ENCODE measurements at regions not wholly inside any gene's neighbourhood (a gene's known extent, or its start where the extent isn't known, plus 50 kb on each side); places are given as distances from the start of the nearest gene placed in this dataset.

DNA sequence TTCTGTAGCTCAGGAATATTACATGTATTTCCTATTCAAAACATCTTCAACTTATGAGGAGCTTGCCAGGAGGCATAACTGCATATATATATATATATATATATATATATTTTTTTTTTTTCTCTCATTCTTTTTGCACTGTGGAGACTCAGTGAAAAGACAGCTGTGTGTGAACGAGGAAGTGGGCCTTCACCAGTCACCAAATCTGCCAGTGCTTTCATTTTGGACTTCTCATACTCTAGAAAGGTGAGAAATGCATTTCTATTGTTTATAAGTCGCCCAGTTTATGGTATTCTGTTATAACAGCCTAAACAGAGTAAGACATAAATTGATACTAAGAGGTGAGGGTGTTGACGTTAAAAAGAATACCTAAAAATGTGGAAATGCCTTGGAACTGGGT is 710.6 kb downstream of the TRAM1L1 start:
- TF ChIP-seq POLR2A (IDR thresholded peaks at IDR 0.05), result no peak
- TF ChIP-seq, protein P1, sequence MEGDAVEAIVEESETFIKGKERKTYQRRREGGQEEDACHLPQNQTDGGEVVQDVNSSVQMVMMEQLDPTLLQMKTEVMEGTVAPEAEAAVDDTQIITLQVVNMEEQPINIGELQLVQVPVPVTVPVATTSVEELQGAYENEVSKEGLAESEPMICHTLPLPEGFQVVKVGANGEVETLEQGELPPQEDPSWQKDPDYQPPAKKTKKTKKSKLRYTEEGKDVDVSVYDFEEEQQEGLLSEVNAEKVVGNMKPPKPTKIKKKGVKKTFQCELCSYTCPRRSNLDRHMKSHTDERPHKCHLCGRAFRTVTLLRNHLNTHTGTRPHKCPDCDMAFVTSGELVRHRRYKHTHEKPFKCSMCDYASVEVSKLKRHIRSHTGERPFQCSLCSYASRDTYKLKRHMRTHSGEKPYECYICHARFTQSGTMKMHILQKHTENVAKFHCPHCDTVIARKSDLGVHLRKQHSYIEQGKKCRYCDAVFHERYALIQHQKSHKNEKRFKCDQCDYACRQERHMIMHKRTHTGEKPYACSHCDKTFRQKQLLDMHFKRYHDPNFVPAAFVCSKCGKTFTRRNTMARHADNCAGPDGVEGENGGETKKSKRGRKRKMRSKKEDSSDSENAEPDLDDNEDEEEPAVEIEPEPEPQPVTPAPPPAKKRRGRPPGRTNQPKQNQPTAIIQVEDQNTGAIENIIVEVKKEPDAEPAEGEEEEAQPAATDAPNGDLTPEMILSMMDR (IDR thresholded peaks at IDR 0.05), result no peak

Data from sigmoid colon (tissue), 3 donors.